Midbrain (tissue), 1 donor: ENCODE measurements at regions not wholly inside any gene's neighbourhood (a gene's known extent, or its start where the extent isn't known, plus 50 kb on each side); places are given as distances from the start of the nearest gene placed in this dataset.
"Not testable (repeated sequence)": the region's sequence is repeated elsewhere in the genome, so short reads cannot be mapped to it uniquely, and the experiment has no call there.

Experiments
- DNase-seq: peaks from one replicate; lab custom pipeline; 2025; lab: John Stamatoyannopoulos, UW

DNA sequence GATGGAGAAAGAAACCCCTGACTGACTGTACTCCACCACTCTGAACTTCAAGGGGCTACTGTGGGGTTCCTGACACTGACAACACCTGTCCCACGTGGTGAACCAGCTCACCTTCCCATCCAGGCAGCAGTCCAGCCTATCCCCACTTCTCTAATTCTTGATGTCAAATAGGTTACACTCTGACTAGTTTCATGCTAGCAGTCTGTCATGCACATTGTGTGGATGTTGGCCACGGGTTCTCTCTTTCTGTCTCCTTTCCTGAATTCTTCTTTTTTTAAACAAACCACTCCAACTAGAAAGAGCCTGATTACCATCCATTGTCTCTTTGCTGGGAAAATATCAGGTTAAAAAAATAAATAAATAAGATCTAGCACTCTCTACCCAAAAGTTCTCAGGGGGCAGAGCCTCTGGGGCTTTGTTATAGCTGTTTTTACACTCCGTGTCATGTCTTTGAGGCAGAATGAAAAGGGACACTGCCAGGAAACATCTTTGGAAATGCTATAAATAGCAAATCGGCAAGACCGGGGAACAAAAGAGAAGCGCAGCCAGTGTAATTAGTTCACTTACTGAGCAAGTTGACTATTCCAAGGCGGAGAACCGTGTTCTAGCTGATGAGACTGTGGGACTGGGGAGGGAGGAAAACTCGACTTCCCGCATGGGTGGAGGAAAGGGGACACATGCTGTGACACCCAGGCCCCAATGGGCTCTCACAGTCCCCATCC, 356.1 kb downstream of the OMA1 start:
- no peak for DNase-seq

GRCh38 chr1:58189453-58189852, 357.1 kb downstream of the OMA1 start:
- no peak for DNase-seq

GRCh38 chr1:58183286-58183685, 363.2 kb downstream of the OMA1 start:
- no peak for DNase-seq

DNA sequence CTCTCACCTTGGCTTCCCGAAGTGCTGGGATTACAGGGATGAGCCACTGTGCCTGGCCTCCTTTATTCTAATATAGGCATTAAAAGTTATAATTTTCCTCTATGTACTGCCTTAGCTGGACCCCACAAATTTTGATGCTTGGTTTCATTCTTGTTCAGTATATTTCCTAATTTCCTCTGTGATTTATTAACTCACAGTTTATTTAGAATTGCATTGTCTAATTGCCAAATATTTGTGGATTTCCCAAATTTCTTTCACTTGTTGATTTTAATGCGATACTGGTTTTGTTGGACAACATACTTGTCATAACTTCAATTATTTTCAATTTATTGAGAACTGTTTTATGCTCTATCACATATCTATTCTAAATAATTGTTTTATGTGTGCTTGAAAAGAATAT, 366.0 kb downstream of the OMA1 start:
- no peak for DNase-seq

GRCh38 chr1:58169160-58169559, 377.4 kb downstream of the OMA1 start:
- not testable (repeated sequence) for DNase-seq

- not testable (repeated sequence) for DNase-seq
Measured at GRCh38 chr1:58167131-58167530, 379.4 kb downstream of the OMA1 start.

DNA sequence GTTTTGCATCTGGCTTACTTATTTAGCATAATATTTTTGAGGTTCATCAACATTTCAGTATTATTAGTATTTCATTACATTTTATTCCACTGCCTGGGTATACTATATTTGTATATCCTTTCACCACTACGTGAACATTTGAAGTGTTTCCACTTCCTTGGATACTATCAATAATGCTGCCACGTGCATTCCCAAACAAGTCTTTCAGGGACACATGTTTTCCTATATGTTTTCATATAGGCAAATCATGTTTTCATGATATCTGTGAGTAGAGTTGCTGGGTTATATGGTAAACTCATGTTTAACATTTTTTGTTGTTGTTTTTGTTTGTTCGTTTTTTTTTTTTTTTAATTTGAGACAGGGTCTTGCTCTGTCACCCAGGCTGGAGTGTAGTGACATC, 380.1 kb downstream of the OMA1 start:
- no peak for DNase-seq

DNA sequence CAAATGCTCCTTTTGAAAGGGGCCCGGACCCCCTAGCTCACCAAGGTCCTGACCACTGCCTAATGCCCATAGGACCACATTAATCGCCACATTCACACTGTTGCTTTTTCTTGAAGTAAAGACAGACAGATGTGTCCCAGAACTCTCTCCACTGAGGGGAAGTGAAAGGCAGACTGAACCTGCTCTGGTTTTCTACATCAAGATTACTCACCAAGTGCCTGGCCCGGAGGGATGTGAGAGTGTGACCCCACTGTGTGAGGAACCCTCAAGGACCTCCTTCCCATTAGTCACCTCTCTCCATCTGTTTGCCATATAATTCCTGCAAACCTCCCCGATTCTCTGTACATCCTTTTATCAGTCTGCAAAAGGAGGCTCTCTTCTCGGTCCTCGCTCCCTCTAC, 381.5 kb downstream of the OMA1 start:
- DNase-seq: no peak

- DNase-seq: peak; percentile 81
Measured at GRCh38 chr1:58162952-58163550, 383.5 kb downstream of the OMA1 start.

DNA sequence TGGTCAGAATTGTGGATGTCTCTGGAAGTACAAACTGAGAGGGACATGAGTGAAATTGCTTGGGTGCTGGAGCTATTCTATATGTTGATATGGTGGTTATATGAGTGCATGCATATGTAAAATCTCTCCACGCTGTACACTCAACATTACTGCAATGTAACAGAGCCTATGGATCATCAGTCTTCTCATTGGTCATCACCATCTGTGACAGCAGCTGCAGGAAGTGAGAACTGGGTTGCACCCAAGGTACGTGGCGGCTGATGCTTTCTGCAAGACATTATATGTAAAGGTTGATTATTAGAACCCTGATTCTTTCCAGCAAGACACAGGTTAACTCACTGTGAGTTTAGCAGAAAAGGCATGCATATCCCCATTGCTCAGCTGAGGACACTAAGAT, 387.1 kb downstream of the OMA1 start:
- DNase-seq: no peak

DNA sequence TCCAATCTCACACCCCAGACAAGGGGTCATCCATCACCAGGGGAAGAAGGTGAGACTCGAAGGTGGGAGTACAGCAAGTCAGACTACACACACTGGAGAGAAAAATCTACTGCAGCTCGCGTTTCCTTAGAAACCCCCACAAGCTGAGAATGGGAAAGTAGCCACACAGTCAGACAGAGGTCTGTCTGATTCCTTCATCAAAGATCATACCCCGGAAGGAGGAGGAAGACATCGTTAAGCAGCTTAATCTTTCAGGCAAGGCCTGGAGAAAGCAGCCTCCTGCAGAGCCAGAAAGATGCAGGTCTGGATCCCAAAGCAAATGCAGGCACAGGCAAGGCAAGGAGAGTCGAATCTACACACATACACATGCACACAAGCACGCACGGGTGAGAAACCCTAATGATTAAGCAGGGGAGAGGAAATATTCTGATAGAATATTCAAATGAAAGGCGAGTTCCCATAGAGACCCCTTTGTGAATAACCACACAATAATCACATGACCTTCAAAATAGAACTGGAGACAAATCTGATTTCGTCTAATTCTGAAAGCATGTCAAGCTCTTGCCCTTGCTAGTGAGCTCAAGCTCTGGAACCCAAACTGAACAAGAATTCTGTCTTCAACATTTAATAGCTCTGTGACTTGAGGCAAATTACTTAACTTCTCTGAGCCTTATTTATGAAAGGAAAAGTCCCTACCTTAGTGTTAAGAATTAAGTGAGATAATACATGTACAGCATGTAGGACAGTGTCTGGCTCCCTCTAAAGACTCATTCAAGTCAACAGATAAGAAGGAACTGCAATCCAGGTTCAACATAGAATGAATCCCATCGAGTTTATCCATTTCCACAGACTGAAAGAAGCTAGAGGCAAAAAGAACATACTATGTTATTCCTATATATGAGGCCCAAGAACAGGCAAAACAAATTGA, 387.8 kb downstream of the OMA1 start:
- DNase-seq: no peak

DNA sequence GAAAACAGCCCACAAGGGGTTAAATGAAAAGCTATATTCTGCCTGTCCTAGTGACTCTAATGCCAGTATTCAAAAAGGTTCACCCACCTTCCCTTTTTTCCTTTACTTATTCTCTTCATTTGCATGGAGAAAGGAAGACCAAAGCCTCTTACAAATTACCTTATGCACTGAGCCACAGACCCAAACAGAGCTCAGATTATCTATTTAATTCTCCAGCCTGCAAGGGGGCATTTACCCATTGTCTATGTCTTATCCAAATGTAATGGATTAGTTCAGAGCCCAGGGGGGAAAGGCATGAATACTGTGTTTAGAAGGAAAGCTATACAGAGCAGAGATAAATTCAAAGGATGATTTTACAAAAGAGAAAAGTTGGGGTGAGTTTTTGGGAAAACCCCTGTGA, 388.5 kb downstream of the OMA1 start:
- no peak for DNase-seq

GRCh38 chr1:58157256-58157655, 389.3 kb downstream of the OMA1 start:
- no peak for DNase-seq

DNA sequence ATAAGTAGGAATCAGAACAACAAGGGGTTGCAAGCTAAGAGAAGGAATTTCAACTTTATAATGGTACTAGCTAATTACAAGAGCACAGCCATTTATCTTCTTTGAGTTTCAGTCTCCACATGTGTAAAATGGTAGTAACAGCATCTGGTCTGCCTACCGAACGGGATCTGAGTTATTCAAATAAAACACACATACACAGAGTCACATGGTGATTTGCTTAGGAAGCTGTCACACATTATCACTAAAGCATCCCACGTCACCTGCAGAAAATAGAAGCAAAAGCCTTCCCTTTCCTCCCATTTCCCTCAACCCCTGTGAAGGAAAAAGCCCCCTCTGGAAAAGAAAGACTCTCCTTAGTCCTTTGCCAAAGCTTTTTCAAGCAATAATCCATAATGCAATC, 389.7 kb downstream of the OMA1 start:
- DNase-seq: no peak

DNA sequence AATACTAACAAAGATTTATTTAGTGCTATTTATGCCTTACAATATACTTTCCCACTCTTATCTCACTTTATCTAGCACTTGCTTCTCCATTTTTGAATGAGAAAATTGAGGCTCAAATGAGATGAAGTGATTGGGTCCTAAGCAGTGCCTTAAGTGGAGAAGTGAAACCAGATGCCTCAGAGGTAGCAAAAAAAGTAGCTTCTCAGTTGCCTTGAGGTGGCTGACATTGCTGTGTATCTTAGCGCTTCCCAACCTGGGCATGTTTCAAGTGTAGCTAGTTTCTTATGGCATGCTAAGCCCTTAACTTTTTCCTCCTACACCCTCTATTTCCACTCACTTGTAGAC, 390.4 kb downstream of the OMA1 start:
- DNase-seq: no peak

- DNase-seq: peak; percentile 7
Measured at GRCh38 chr1:58155418-58156123, 391.0 kb downstream of the OMA1 start.

DNA sequence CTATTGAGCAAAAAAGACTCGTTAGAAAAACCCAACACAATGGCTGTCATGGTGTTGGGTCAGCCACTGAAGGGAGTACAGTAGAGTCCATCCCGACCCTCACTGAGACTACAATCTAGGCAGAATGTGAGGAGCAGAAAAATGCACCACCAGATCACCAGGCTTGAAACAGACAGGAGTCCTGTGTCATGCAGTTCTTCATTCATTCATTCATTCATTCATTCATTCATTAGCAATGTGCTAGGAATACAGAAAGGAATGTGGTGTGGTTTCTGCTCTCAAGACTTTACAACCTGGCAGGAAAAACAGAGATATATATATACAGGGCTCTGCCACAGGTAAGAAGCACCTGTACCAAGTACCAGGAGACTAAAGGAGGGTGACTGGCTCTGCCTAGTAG, 392.3 kb downstream of the OMA1 start:
- DNase-seq: no peak

- no peak for DNase-seq
Measured at GRCh38 chr1:58152697-58153096, 393.8 kb downstream of the OMA1 start.

DNA sequence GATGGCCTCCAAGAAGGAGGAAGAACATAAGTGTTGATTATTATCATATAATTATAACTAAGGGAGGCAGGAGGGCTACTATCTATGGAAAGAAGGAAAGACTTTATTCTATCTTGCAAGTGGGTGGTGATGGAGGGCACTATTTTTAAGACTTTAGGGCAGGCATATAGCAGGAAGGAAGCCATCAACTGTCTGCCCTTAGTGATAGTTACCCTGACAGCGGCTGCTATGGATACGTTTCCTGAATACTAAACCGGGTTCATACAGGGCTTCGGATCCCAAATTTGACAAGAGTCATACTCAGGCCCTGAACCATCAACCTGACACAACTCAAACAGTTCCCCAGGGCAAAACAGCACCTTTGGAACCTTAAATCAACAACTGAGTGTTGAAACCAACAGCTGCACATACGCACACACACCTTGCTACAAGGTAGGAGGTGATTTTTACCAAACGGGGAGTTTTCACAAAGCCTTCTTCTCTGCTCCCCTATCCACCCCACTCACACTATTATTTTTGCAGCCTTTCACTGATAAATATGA, 397.2 kb downstream of the OMA1 start:
- no peak for DNase-seq

DNA sequence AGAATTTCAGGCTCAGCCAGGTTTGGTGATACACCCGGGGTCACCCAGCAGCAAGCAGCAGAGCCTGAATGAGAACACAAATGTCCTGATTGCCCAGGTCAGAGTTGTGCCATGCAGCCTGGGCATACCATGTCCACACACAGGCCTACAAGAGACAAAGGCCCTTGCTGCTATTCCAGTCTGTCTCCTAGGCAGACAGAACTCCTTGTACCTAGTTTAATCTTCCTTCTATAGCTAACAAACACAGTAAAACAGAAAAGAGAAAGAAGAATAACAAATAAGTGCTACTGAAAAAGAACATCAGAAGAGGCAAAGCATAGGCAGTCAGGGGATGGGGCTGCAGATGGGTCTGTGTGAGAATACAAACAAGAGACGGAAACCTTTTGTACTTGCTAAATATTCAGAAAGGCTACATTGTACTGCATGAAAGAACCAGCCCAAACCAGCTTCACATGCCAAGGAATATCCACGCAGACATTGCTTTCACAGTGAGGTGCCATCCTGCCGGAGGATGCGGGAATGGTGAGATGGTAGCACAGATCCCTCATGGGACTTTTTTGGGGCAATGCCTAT, 401.7 kb downstream of the OMA1 start:
- no peak for DNase-seq

GRCh38 chr1:58143972-58144697, 402.4 kb downstream of the OMA1 start:
- no peak for DNase-seq
